Thoracic aorta (tissue), 2 donors: ENCODE measurements at regions not wholly inside any gene's neighbourhood (a gene's known extent, or its start where the extent isn't known, plus 50 kb on each side); places are given as distances from the start of the nearest gene placed in this dataset.

Experiments used
- ATAC-seq: fragments of 150-250 bp; one replicate; pipeline ENCODE4 v1.8.0; 2017; ENCODE audit warnings: low read depth; ENCODE audit not compliant: insufficient number of reproducible peaks, low FRiP score
- DNase-seq: peaks from one replicate; pipeline ENCODE4 v3.0.0-alpha.2; 2020; ENCODE audit warnings: low spot score
- H3K27ac ChIP-seq, 2 donors: fragments of 200-600 bp; sonication (generic); 1 replicate in 1 of 2; 2 replicates in 1 of 2; pipeline ENCODE4 v1.5.1; 2016; ENCODE audit warnings: mild to moderate bottlenecking in 2 of 2, moderate library complexity in 2 of 2
- H3K27me3 ChIP-seq: fragments of 200-600 bp; sonication (generic); replicated peaks from 2 replicates; pipeline ENCODE4 v1.6.0; 2016; ENCODE audit warnings: mild to moderate bottlenecking; ENCODE audit not compliant: insufficient read depth
- H3K36me3 ChIP-seq: fragments of 200-600 bp; sonication (generic); one replicate; pipeline ENCODE4 v1.5.1; 2016
- H3K4me1 ChIP-seq, 2 donors: fragments of 200-600 bp; sonication (generic); 1 replicate in 1 of 2; 2 replicates in 1 of 2; pipeline versions ENCODE4 v1.5.1 to v1.6.0; 2016; ENCODE audit warnings: low read depth in 2 of 2, mild to moderate bottlenecking in 1 of 2; ENCODE audit not compliant: control insufficient read depth in 1 of 2
- H3K4me3 ChIP-seq: fragments of 200-600 bp; sonication (generic); 2 replicates; pipeline ENCODE4 v1.5.1; 2016; ENCODE audit warnings: mild to moderate bottlenecking
- H3K9me3 ChIP-seq: fragments of 200-600 bp; sonication (generic); 2 replicates; pipeline ENCODE4 v1.5.1; 2016
- TF ChIP-seq, protein P1 (sequence below): fragments of 200-600 bp; sonication (generic); IDR thresholded peaks from one replicate; pipeline ENCODE4 v1.5.1; 2019; ENCODE audit warnings: antibody characterized with exemption

DNA sequence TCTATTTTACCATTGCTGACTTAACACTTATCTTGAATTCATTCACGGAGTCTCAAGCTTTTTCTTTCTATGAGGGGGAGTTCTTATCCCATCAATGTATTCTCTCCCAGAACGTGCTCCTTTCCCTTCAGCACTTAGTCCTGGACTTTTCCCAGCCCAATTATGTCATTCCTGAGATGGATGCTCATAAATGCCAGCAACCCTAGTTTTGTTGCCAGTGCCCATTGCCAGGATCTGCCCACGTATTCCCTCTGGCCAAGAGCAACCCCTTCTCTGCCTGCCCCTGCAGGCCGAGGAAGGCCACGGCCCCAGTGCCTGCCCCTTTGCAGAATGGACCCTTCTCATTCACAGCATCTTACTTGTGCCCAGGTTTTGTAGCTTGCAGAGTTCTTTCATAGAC, 67.4 kb upstream of the PPP1R3C start:
- Histone ChIP-seq H3K4me3 (no peak overlapping the region), H3K27me3 (no peaks in the 10 kb centered on the region), H3K4me1 (peaks cover 12 to 21% of the 10 kb centered on the region in 2 donors), H3K36me3 (no peaks in the 10 kb centered on the region), H3K27ac (no peak overlapping the region), H3K9me3 (no peaks in the 10 kb centered on the region)
- peak; percentile 15 for DNase-seq
- TF ChIP-seq, protein P1, sequence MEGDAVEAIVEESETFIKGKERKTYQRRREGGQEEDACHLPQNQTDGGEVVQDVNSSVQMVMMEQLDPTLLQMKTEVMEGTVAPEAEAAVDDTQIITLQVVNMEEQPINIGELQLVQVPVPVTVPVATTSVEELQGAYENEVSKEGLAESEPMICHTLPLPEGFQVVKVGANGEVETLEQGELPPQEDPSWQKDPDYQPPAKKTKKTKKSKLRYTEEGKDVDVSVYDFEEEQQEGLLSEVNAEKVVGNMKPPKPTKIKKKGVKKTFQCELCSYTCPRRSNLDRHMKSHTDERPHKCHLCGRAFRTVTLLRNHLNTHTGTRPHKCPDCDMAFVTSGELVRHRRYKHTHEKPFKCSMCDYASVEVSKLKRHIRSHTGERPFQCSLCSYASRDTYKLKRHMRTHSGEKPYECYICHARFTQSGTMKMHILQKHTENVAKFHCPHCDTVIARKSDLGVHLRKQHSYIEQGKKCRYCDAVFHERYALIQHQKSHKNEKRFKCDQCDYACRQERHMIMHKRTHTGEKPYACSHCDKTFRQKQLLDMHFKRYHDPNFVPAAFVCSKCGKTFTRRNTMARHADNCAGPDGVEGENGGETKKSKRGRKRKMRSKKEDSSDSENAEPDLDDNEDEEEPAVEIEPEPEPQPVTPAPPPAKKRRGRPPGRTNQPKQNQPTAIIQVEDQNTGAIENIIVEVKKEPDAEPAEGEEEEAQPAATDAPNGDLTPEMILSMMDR: peak; percentile 25
- ATAC-seq: no peak

DNA sequence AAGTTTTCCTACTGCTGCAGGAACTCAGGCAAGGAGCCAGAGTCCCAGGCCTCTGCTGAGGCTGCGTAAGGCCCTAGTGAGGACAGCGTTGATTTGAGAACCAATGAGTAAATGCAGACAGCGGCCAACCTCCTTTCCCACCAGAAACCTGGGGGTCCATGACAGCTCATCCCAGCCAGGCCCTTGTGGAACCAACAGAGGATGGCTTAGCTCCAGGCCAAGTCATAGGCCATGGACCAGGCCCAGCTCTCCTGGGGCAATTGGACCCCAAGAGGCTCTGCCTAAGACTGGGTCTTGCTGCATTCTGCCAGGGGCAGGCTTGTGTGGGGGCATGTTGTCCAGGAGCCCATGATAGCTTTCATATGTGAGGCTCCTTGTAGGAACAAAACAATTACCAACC, 65.4 kb upstream of the PPP1R3C start:
- Histone ChIP-seq H3K27me3 (no peaks in the 10 kb centered on the region), H3K4me3 (no peak overlapping the region), H3K4me1 (peaks cover 12 to 21% of the 10 kb centered on the region in 2 donors), H3K9me3 (no peaks in the 10 kb centered on the region), H3K27ac (no peak overlapping the region), H3K36me3 (no peaks in the 10 kb centered on the region)
- TF ChIP-seq, protein P1: no peak
- DNase-seq: no peak
- no peak for ATAC-seq

- no peak for ATAC-seq
These were observed 61.4 kb upstream of the PPP1R3C start for GRCh38 chr10:91694170-91694794.

GRCh38 chr10:91691981-91692380, 59.1 kb upstream of the PPP1R3C start:
- no peak overlapping the region for H3K4me3 ChIP-seq
- TF ChIP-seq, protein P1: no peak

More at GRCh38 chr10:91694170-91694794, 61.4 kb upstream of the PPP1R3C start:
- Histone ChIP-seq H3K27ac (no peak overlapping the region), H3K36me3 (no peaks in the 10 kb centered on the region), H3K4me1 (peaks cover 0 to 17% of the 10 kb centered on the region in 2 donors), H3K9me3 (no peaks in the 10 kb centered on the region), H3K4me3 (no peak overlapping the region), H3K27me3 (no peaks in the 10 kb centered on the region)
- DNase-seq: no peak
- TF ChIP-seq, protein P1: peak; percentile 49

GRCh38 chr10:91690996-91691676, 58.3 kb upstream of the PPP1R3C start:
- no peak for DNase-seq
- Histone ChIP-seq H3K36me3 (no peaks in the 10 kb centered on the region), H3K9me3 (no peaks in the 10 kb centered on the region), H3K27me3 (no peaks in the 10 kb centered on the region), H3K4me3 (no peak overlapping the region), H3K4me1 (peaks cover 5 to 28% of the 10 kb centered on the region in 2 donors), H3K27ac (peak overlapping the region; percentile 87 to 90)
- TF ChIP-seq, protein P1: no peak
- no peak for ATAC-seq

More at GRCh38 chr10:91691981-91692380, 59.1 kb upstream of the PPP1R3C start:
- Histone ChIP-seq H3K27ac (peak overlapping the region in 1 of 2 donors; percentile 87), H3K4me1 (peaks cover 5 to 28% of the 10 kb centered on the region in 2 donors), H3K36me3 (no peaks in the 10 kb centered on the region), H3K9me3 (no peaks in the 10 kb centered on the region), H3K27me3 (no peaks in the 10 kb centered on the region)
- DNase-seq (no peak), ATAC-seq (no peak)
